ENCODE measurements at regions not wholly inside any gene's neighbourhood (a gene's known extent, or its start where the extent isn't known, plus 50 kb on each side); places are given as distances from the start of the nearest gene placed in this dataset.

DNA sequence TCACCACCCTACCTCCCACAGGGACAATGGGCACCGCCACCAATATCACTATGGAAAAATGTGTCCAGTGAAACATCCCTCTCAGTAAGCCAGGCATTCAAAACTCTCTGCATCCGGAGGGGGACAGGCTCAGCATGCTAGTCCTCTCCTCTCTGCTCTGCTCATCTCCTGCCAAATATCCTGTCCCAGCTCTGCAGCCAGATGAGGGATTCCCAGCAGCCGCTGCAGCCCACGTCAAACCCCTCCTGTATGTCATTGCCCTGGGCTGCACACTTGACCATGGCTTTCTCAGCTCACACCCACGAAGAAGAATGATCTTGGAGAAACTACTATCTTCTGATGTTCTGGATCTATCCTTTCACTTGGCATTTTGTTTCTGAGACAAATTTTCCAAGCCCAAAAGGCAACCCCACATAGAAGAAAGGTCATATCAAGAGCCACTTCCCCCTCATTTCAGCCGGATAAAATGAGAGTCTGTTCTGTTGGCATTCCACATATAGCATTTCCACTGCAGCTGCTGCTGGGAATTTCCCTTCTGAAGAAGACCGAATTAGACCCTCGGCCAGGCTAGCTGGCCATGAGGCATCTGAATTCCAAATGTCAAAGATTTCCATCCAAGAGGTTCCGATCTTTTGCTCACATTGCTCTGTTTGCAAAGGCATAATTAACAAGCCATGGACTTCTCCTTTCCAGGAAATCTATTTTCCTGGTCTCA is 338.0 kb downstream of the ACTL7B start:
- H3K4me3 ChIP-seq = no peak overlapping the region
- no peaks in the 10 kb centered on the region for H3K27me3 ChIP-seq
- TF ChIP-seq, protein P1, sequence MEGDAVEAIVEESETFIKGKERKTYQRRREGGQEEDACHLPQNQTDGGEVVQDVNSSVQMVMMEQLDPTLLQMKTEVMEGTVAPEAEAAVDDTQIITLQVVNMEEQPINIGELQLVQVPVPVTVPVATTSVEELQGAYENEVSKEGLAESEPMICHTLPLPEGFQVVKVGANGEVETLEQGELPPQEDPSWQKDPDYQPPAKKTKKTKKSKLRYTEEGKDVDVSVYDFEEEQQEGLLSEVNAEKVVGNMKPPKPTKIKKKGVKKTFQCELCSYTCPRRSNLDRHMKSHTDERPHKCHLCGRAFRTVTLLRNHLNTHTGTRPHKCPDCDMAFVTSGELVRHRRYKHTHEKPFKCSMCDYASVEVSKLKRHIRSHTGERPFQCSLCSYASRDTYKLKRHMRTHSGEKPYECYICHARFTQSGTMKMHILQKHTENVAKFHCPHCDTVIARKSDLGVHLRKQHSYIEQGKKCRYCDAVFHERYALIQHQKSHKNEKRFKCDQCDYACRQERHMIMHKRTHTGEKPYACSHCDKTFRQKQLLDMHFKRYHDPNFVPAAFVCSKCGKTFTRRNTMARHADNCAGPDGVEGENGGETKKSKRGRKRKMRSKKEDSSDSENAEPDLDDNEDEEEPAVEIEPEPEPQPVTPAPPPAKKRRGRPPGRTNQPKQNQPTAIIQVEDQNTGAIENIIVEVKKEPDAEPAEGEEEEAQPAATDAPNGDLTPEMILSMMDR (IDR thresholded peaks at IDR 0.05) = no peak
- H3K9me3 ChIP-seq = no peaks in the 10 kb centered on the region
- peaks cover 0 to 6% (median 3%) of the 10 kb centered on the region in 4 donors for H3K4me1 ChIP-seq
- H3K27ac ChIP-seq = no peak overlapping the region
- intact Hi-C loops (cut with DNase I; ENCODE audit: low total_unique reads) = no loop called here
- no peak for DNase-seq
- H3K36me3 ChIP-seq = no peaks in the 10 kb centered on the region

GRCh38 chr9:108516391-108516790 is 339.4 kb downstream of the ACTL7B start:
- peaks cover 0 to 6% (median 3%) of the 10 kb centered on the region in 4 donors for H3K4me1 ChIP-seq
- TF ChIP-seq, protein P1 (IDR thresholded peaks at IDR 0.05) = no peak
- H3K9me3 ChIP-seq = no peaks in the 10 kb centered on the region
- H3K4me3 ChIP-seq = no peak overlapping the region
- no peak for DNase-seq
- no peaks in the 10 kb centered on the region for H3K27me3 ChIP-seq
- no peaks in the 10 kb centered on the region for H3K36me3 ChIP-seq
- intact Hi-C loops (cut with DNase I; ENCODE audit: low total_unique reads) = no loop called here
- H3K27ac ChIP-seq = no peak overlapping the region

DNA sequence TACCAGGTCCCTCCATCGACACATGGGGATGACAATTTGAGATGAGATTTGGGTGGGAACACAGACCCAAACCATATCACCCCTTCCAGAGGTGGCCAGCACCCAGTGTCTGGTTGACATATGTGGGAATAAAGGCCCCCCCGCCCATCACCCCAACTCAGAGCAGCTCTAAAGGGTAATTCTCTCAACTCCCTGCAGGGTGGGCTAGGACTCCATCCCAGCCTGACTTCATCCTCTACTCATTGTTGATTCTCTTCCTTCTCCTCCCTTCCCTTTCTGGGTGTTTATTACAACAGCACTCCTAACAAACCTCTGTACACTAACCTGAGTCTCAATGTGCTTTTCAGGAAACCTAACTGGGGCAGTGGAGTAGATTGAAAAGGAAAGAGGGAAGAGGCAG is 339.9 kb downstream of the ACTL7B start:
- no peaks in the 10 kb centered on the region for H3K27me3 ChIP-seq
- H3K27ac ChIP-seq = no peak overlapping the region
- intact Hi-C loops (cut with DNase I; ENCODE audit: low total_unique reads) = no loop called here
- no peak overlapping the region for H3K4me3 ChIP-seq
- H3K4me1 ChIP-seq = peaks cover 0 to 1% (median under 1%) of the 10 kb centered on the region in 4 donors
- H3K36me3 ChIP-seq = no peaks in the 10 kb centered on the region
- TF ChIP-seq, protein P1 (IDR thresholded peaks at IDR 0.05) = no peak
- DNase-seq = no peak
- H3K9me3 ChIP-seq = no peaks in the 10 kb centered on the region

DNA sequence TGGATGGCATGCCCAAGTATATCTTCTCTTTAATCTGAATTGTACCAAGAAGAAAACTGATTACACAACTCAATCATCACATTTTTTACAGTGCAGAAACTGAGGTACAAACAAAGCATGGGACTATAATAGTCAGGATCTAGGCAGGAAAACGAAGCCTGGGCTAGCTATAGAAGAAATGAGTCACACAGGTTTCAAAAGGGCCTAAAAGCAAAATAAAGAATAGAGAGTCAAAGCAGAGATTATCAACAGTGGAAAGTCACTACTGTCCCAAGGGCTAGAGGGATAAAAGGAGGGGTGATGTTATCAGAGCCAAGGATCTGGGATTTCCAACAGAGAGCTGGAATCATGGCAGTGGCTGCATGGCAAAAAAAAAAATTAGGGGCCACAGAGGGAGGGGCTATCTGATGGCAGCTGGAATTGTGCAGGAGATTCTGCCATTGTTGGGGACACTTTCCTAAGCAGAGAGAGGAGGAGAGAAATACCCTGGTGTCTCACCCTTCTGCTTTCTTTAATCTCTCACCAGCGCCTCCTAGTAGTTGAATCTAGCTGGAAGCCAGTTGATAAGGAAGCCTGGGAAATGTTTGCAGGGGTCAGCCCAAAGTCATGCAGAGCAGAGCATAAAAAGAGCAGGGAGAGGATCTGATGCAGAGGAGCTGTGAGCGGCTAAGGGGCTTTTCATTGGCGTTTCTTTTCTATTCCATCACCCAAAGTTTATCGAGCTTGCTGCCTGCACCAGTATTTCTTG is 343.2 kb downstream of the ACTL7B start:
- intact Hi-C loops (cut with DNase I; ENCODE audit: low total_unique reads) = no loop called here
- no peaks in the 10 kb centered on the region for H3K4me1 ChIP-seq
- H3K9me3 ChIP-seq = no peaks in the 10 kb centered on the region
- no peaks in the 10 kb centered on the region for H3K36me3 ChIP-seq
- no peak overlapping the region for H3K4me3 ChIP-seq
- H3K27ac ChIP-seq = no peak overlapping the region
- TF ChIP-seq, protein P1 (IDR thresholded peaks at IDR 0.05) = no peak
- no peak for DNase-seq
- H3K27me3 ChIP-seq = no peaks in the 10 kb centered on the region

GRCh38 chr9:108511307-108511706 is 344.5 kb downstream of the ACTL7B start:
- no peaks in the 10 kb centered on the region for H3K9me3 ChIP-seq
- no peak for DNase-seq
- no peaks in the 10 kb centered on the region for H3K27me3 ChIP-seq
- no peak overlapping the region for H3K4me3 ChIP-seq
- intact Hi-C loops (cut with DNase I; ENCODE audit: low total_unique reads) = no loop called here
- H3K36me3 ChIP-seq = no peaks in the 10 kb centered on the region
- H3K4me1 ChIP-seq = no peaks in the 10 kb centered on the region
- H3K27ac ChIP-seq = no peak overlapping the region
- TF ChIP-seq, protein P1 (IDR thresholded peaks at IDR 0.05) = no peak
